ENCODE measurements at regions not wholly inside any gene's neighbourhood (a gene's known extent, or its start where the extent isn't known, plus 50 kb on each side); places are given as distances from the start of the nearest gene placed in this dataset.

GRCh38 chr11:116420770-116421528, 351.8 kb downstream of the BUD13 start:
- DNase-seq (ENCODE audit: low read depth): no peak
- in situ Hi-C loops (cut with HindIII; ENCODE audit: low pct_unique_long_range_greater_than_20kb, low sequenced_read_pairs): no loop called here

GRCh38 chr11:116420030-116420429, 352.8 kb downstream of the BUD13 start:
- in situ Hi-C loops (cut with HindIII; ENCODE audit: low pct_unique_long_range_greater_than_20kb, low sequenced_read_pairs): no loop called here
- DNase-seq (ENCODE audit: low read depth): no peak

- in situ Hi-C loops (cut with HindIII; ENCODE audit: low pct_unique_long_range_greater_than_20kb, low sequenced_read_pairs): no loop called here
These were observed 354.3 kb downstream of the BUD13 start for GRCh38 chr11:116418388-116419041.

DNA sequence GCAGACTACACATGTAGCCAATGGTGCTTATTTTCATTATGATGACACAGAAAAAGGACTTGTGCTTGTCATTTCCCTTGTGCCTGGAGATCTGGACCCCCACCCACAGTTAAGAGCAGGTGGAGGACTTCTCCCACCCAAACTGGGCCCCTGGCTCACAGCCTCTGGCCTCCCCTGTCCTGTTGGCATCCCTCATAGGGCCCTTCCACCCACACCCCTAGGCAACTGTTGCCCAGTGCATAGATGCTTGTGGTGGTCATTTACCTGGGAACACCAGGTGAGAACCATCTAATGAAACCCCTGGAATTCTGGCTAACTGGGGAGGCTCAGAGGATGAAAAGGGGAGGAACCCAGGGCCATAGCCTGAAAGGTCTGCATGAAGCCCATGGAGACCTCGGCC, 355.9 kb downstream of the BUD13 start:
- in situ Hi-C loops (cut with HindIII; ENCODE audit: low pct_unique_long_range_greater_than_20kb, low sequenced_read_pairs): no loop called here
- no peak for DNase-seq (ENCODE audit: low read depth)

More at GRCh38 chr11:116418388-116419041, 354.3 kb downstream of the BUD13 start:
- no peak for DNase-seq (ENCODE audit: low read depth)

DNA sequence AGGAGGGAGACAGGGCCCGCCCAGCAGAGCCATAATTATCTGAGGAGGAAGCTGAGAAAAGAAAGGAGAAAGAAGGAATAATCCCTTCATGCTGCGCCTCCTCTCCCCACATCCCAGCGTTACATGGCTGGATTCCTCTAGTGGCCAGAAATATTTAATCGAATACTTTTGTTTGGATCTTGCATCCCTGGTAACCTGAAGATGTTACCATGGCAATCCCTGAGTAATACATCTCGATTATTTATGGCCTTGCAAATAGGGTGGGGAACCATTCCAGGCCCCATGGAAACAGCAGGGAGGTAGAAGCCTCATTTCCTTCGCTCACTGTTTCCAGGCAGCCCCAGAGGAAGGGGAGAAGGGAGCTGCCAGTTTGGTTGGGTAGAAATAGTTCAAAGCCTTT, 357.7 kb downstream of the BUD13 start:
- no peak for DNase-seq (ENCODE audit: low read depth)
- in situ Hi-C loops (cut with HindIII; ENCODE audit: low pct_unique_long_range_greater_than_20kb, low sequenced_read_pairs): no loop called here

DNA sequence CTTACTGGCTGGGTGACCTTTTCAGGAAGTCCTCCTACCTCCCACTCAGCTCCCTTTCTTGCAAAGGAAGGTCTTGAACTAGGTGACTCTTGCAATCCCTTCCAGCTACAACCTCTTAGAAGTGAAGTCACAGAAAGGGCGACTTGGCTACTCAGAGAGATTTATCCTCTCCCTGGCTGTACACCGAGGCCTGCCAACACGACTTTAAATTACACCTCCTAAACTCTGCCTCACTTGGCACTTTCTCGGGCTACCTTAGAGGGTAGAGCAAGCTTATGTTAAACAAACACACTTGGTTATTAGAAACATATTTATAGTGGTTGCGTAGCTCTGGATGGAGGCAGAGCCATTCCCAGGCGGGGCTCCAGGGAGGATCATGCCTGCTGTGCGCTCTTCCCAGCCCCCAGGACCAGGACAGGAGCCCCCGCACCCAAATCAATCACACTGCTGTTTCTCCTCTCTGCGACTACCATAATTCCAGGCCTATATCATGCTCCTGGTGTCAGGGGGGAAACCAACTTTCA, 358.4 kb downstream of the BUD13 start:
- DNase-seq (ENCODE audit: low read depth): no peak
- in situ Hi-C loops (cut with HindIII; ENCODE audit: low pct_unique_long_range_greater_than_20kb, low sequenced_read_pairs): no loop called here

- in situ Hi-C loops (cut with HindIII; ENCODE audit: low pct_unique_long_range_greater_than_20kb, low sequenced_read_pairs): no loop called here
- no peak for DNase-seq (ENCODE audit: low read depth)
These were observed 359.2 kb downstream of the BUD13 start for GRCh38 chr11:116413301-116414242.

GRCh38 chr11:116412118-116412889, 360.5 kb downstream of the BUD13 start:
- in situ Hi-C loops (cut with HindIII; ENCODE audit: low pct_unique_long_range_greater_than_20kb, low sequenced_read_pairs): no loop called here

DNA sequence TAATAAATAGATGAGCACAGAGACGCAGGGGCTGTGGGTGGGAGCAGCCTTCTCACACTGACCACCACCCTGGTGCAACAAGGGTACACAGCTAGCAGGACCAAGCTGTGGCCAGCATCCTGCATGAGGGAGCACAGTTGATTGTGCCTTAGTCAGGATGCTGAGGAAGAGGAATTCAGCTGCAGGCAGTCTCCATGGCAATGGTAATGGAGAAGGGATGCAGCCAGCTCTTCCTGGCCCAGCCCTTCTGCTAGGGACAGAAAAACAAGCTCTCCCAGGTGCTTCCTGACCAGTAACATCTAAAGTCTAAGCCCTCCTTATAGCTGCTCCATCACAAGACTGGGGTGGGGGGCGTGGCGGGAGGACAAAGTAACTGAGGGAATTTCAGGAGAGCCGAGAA, 363.5 kb downstream of the BUD13 start:
- no peak for DNase-seq (ENCODE audit: low read depth)
- in situ Hi-C loops (cut with HindIII; ENCODE audit: low pct_unique_long_range_greater_than_20kb, low sequenced_read_pairs): no loop called here

More at GRCh38 chr11:116412118-116412889, 360.5 kb downstream of the BUD13 start:
- no peak for DNase-seq (ENCODE audit: low read depth)

DNA sequence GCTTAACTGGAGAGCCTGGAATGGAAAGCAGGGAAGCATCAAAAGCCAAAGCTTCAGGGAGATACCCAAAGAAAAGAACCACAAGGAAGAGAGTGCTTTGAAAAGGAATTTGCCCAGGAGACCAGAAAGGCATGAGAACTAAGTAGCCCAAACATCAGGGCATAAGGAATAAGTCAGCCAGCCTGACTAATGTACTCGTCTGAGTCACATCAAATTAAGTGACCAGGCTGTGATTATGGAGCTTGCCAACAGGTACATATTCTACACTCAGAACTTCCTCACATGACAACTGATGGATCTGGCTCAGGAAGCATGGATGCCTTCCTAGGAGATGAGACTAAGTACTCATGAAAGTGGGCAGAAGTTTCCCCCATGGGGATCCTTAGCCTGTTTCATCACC, 366.7 kb downstream of the BUD13 start:
- no peak for DNase-seq (ENCODE audit: low read depth)
- in situ Hi-C loops (cut with HindIII; ENCODE audit: low pct_unique_long_range_greater_than_20kb, low sequenced_read_pairs): no loop called here

DNA sequence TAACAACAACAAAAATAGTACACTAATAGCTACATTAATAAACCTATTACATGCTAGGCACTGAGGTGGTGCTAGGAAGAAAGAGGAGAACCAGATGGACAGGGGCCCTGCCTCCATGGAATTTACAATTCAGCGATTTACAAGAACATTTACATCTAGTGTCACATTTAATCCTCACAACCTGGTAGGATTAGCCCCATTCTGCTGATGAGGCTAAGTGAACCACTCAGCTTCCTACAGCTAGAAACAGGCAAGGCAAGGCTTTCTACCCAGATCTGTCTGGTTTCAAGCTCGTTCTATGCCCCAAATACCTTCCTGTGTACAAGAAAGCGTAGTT, 368.4 kb downstream of the BUD13 start:
- DNase-seq (ENCODE audit: low read depth): no peak
- in situ Hi-C loops (cut with HindIII; ENCODE audit: low pct_unique_long_range_greater_than_20kb, low sequenced_read_pairs): no loop called here

GRCh38 chr11:116403794-116404461, 368.9 kb downstream of the BUD13 start:
- DNase-seq (ENCODE audit: low read depth): no peak
- in situ Hi-C loops (cut with HindIII; ENCODE audit: low pct_unique_long_range_greater_than_20kb, low sequenced_read_pairs): no loop called here

GRCh38 chr11:116400081-116400480, 372.7 kb downstream of the BUD13 start:
- no peak for DNase-seq (ENCODE audit: low read depth)
- in situ Hi-C loops (cut with HindIII; ENCODE audit: low pct_unique_long_range_greater_than_20kb, low sequenced_read_pairs): no loop called here

GRCh38 chr11:116397602-116398084, 375.1 kb downstream of the BUD13 start:
- in situ Hi-C loops (cut with HindIII; ENCODE audit: low pct_unique_long_range_greater_than_20kb, low sequenced_read_pairs): no loop called here
- no peak for DNase-seq (ENCODE audit: low read depth)

- in situ Hi-C loops (cut with HindIII; ENCODE audit: low pct_unique_long_range_greater_than_20kb, low sequenced_read_pairs): no loop called here
- no peak for DNase-seq (ENCODE audit: low read depth)
These were observed 376.5 kb downstream of the BUD13 start for GRCh38 chr11:116396331-116396730.

GRCh38 chr11:116394022-116394421, 378.8 kb downstream of the BUD13 start:
- DNase-seq (ENCODE audit: low read depth): no peak
- in situ Hi-C loops (cut with HindIII; ENCODE audit: low pct_unique_long_range_greater_than_20kb, low sequenced_read_pairs): no loop called here

- in situ Hi-C loops (cut with HindIII; ENCODE audit: low pct_unique_long_range_greater_than_20kb, low sequenced_read_pairs): no loop called here
- no peak for DNase-seq (ENCODE audit: low read depth)
These were observed 381.8 kb downstream of the BUD13 start for GRCh38 chr11:116390963-116391362.

Data from Caki2 (cell line).